ENCODE measurements at regions not wholly inside any gene's neighbourhood (a gene's known extent, or its start where the extent isn't known, plus 50 kb on each side); places are given as distances from the start of the nearest gene placed in this dataset.

DNA sequence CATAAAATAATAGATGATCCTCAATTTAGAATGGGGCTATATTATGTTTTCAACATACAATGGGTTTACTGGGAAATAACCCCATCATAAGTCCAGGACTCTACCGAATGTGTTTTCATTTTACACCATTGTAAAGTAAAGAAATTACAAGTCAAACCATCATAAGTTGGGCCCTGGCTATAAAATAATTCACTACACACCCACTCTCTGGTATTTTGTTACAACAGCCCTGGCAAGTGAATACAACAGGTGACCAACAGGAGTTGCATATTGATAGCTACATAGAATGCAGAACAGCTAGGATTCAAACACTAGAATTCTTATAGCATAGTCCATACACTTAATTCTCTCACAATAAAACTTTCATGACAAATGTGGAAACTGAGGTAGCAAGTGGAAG is 673.0 kb upstream of the CA10 start:
- DNase-seq = no peak

- DNase-seq = no peak
These were observed 670.1 kb upstream of the CA10 start for GRCh38 chr17:52828621-52829020.

- DNase-seq = no peak
These were observed 669.0 kb upstream of the CA10 start for GRCh38 chr17:52827526-52827925.

DNA sequence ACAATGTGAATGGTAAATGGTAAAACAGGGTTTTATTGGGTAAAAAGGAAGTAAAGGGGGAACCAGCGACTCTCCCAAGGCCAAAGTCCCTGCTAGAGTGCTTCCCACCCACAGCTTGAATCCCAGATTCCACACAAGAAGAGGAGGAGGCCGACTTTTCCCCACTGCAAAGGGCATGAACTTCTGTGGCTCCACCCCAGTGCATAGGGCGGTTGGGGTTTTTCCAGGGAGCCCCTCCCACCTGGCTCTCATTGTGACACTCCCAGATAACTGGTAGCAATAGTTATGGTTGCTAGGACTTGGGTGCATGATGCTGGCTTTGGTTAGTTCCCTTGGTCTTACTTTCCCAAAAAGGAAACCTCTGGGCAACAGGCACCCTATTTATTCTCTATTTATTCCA is 666.0 kb upstream of the CA10 start:
- DNase-seq = no peak

DNA sequence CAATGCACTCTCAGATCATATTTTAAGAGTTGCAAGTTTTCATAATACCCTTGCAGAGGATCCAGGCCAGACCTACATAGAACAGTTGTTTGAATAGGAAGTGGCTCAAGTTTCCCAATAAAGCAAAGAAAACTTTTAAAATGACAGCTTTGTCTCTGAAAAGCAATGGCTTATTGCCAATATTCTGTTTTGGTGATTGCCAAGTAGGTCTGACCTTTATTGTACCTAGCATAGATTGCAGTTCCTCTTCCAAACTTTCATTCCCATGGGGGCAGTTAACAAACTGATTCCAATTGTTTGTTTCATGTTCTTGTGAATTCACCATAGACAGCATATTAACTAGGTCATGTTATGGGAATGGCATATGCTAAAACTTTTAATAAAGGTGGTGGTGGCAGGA is 664.6 kb upstream of the CA10 start:
- DNase-seq = no peak

- DNase-seq = no peak
These were observed 631.9 kb upstream of the CA10 start for GRCh38 chr17:52790359-52790955.

- DNase-seq = no peak
These were observed 631.3 kb upstream of the CA10 start for GRCh38 chr17:52789829-52790228.

- no peak for DNase-seq
These were observed 617.7 kb upstream of the CA10 start for GRCh38 chr17:52776234-52776633.

DNA sequence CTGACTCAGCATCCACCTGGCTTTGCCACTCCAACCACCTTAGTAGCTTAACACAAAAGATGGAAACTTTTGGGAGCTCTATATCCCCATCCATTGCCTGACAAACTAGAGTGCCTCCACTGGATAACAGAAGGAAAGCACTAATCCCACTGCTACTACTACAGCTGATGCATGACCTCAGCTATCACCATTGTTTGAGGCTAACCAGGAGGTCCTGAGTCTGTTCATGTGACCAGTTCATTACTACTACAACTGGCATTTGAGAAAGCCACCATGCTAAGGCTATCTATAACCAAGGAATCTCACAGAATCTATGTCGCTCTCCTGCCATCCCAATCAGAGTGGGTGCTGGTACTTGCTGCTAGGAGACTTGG is 604.3 kb upstream of the CA10 start:
- DNase-seq = no peak

- DNase-seq = no peak
These were observed 603.8 kb upstream of the CA10 start for GRCh38 chr17:52762147-52762793.

GRCh38 chr17:52759864-52760263 is 601.4 kb upstream of the CA10 start:
- no peak for DNase-seq

GRCh38 chr17:52758481-52758880 is 600.0 kb upstream of the CA10 start:
- DNase-seq = no peak

DNA sequence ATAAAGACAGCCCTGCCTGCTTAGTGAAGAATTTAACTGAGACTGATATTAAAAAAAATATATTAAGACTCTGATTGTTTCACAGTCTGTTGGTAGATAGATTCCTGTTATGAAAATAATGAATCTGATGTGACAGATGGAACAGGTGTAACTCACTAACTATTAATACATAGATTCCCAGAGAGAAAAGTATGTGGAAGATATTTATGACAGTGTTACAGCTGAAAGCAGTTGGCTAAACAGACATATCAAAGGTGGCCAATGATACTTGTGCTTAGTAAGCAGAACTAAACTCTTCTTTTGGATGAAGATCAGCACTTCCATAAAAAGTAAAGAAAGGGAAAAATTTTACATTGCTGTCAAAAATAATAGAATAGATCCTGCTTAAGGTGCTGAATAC is 598.2 kb upstream of the CA10 start:
- DNase-seq = no peak

GRCh38 chr17:52754838-52755237 is 596.3 kb upstream of the CA10 start:
- no peak for DNase-seq

DNA sequence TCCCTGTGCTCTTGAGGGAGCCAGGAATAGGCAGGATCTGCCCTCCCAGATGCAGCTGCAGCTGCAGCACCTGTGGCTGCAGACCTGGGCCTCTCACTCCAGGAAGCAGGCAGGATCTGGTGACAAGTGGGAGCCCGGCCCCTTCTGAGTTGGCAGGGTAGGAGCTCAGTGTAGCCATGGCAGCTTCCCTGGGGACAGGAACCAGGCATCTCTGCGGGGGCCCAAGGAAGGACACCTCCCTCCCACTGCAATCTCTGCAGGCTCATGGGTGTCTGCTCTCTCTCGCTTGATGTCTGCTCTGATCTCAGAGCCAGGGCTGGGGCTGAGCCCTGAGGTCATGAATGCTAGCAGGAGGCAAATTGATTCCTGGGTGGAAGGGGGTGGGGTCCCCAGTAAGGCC is 592.5 kb upstream of the CA10 start:
- DNase-seq = no peak

DNA sequence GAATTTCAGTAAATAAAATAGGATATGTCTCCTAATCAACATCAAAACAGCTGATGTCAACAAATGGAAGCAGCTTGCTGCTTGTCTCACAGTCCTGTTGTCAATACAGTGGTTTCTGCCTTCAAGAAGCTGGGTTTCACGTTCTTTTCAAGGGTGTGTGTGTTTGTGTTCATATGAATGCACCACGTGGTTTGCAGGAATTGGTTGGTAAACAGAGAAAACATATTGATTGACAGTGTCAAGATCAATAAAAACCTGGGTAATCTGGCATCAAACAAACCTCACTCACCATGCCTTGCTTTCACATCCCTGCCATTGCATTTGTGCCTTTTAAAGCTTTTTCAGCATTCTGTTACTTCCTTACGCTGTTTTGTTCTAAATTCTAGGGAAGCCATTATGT is 585.7 kb upstream of the CA10 start:
- DNase-seq = no peak

- no peak for DNase-seq
These were observed 581.5 kb upstream of the CA10 start for GRCh38 chr17:52740006-52740405.

DNA sequence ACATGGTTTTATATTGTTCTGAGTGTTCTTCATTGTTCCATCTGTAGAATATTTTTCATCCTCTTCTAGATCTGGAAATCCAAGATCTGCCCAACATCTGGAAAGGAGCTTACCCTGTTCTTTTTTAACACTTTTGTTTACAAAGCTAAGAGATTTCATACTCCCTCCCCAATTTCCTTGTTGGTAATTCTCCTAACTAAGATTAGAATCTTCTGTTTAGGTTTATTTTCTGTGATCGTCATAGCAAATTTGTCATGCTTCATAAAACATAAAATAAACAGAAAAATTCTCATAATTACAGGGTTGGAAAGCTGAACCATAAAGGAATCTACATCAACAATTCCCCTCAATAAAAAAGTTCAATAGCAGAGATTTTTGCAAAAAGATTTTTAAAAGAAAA is 580.3 kb upstream of the CA10 start:
- DNase-seq = no peak

- no peak for DNase-seq
These were observed 578.6 kb upstream of the CA10 start for GRCh38 chr17:52737071-52737470.

DNA sequence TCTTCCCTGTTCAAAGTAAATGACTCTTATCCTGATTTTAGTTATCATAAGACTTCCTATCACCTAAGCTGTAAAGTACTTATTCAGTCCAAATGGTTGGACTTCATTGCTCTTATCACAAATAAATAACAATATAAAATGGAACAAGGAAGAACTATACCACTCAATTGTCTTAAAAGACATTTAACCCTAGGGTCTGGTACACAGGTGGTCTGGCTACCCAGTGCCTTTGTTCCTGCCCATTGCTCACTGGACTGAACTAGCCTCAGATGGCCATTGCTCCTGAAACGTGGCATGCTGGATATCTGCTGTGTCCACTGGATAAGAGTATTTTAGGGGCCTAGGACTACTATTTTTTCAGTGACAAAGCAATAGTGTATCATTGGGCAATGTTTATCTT is 574.3 kb upstream of the CA10 start:
- no peak for DNase-seq

- DNase-seq = no peak
These were observed 566.1 kb upstream of the CA10 start for GRCh38 chr17:52724578-52724977.

DNA sequence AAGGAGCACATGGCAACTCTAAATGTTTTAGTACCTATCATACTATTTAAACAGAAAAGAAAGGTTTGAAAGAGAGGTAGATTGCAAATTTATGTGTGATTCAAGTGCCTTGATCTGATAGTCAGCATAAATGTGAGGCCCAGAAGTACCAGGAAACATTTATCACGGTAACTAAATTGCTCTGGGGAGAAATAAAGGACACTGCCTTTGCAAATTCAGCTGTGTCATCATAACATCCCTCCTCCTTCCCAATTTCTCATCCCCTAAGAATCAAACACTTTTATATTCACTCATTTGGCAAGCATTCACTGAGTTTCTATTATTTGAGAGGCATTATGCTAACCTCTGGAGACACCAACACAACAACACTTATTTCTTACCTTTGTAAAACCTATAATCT is 563.4 kb upstream of the CA10 start:
- DNase-seq = no peak

DNA sequence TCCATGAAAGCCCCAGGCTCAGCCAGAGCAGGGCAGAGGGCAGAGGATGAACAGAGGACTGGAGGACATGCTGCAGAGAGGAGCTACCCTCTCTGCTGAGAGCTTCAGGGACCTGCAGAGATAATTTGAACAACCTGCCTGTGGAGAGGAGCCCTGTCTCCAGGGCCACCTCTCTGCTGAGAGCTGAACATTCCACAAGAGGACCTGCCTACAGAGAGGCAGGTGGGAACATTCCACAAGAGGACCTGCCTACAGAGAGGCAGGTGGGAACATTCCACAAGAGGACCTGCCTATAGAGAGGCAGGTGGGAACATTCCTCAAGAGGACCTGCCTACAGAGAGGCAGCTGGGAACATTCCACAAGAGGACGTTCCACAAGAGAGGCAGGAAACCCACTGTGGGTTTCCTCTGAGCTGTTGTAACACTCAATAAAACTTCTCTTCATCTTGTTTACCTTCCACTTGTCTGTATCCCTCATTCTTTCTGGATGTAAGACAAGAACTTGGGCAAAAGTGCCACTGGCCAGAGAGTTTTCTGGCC is 551.9 kb upstream of the CA10 start:
- no peak for DNase-seq

DNA sequence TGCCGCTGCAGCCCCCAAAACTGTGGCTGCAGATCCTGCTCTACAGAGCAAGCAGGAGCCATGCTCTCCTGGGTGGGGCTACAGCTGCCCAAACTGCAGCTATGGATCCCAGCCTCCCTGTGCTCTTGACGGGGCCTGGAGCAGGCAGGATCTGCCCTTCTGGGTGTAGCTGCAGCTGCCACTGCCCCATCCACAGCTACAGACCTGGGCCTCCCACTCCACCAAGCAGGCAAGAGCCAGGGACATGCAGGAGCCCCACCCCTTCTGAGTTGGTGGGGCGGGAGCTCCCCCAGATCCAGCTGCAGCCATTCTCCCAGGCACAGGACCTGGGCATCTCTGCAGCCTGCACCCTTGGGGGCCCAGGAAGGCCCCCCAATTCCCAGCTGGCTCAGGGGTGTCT is 551.2 kb upstream of the CA10 start:
- no peak for DNase-seq

DNA sequence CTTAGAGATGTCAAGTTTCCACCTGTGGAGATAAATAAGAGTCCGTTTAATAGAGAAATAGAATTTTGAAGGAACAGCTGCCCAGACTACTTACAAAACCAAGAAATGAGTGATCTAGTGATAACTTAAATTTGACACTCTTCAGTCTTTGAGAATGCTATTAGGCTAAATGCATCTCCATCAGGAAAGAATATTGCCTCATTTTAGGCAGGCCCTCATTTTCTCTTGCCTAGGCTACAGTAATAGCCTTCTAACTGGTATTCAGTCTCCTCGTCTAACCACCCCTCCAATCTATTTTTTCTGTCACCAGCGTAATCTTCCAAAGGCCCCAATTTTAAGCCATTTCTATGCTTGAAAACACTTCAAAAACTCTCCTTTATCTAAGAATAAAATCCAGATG is 537.8 kb upstream of the CA10 start:
- no peak for DNase-seq
